GM19240 (cell line): ENCODE measurements at regions not wholly inside any gene's neighbourhood (a gene's known extent, or its start where the extent isn't known, plus 50 kb on each side); places are given as distances from the start of the nearest gene placed in this dataset.

Experiments used
- DNase-seq: peaks from one replicate; pipeline ENCODE4 v3.0.0; 2011; ENCODE audit warnings: low spot score; ENCODE audit not compliant: insufficient read length

- DNase-seq, result no peak
These were observed 365.3 kb upstream of the SMIM30 start for GRCh38 chr7:113483657-113484056.

- no peak for DNase-seq
These were observed 362.2 kb upstream of the SMIM30 start for GRCh38 chr7:113480537-113480936.

GRCh38 chr7:113464096-113464855 lies 345.9 kb upstream of the SMIM30 start:
- DNase-seq, result no peak

- DNase-seq, result no peak
These were observed 341.7 kb upstream of the SMIM30 start for GRCh38 chr7:113460067-113460466.

- DNase-seq, result no peak
These were observed 338.2 kb upstream of the SMIM30 start for GRCh38 chr7:113456533-113456932.

GRCh38 chr7:113454597-113455169 lies 336.3 kb upstream of the SMIM30 start:
- DNase-seq, result no peak

GRCh38 chr7:113452245-113452644 lies 333.9 kb upstream of the SMIM30 start:
- DNase-seq, result no peak

GRCh38 chr7:113446791-113447190 lies 328.4 kb upstream of the SMIM30 start:
- no peak for DNase-seq

GRCh38 chr7:113446391-113446790 lies 328.0 kb upstream of the SMIM30 start:
- DNase-seq, result no peak

- DNase-seq, result no peak
These were observed 325.9 kb upstream of the SMIM30 start for GRCh38 chr7:113444261-113444660.

GRCh38 chr7:113440173-113440572 lies 321.8 kb upstream of the SMIM30 start:
- no peak for DNase-seq

- DNase-seq, result no peak
These were observed 313.1 kb upstream of the SMIM30 start for GRCh38 chr7:113431406-113431805.

- no peak for DNase-seq
These were observed 305.9 kb upstream of the SMIM30 start for GRCh38 chr7:113424185-113424817.

- peak; percentile 23 for DNase-seq
These were observed 303.5 kb upstream of the SMIM30 start for GRCh38 chr7:113421696-113422330.

GRCh38 chr7:113414401-113415035 lies 296.2 kb upstream of the SMIM30 start:
- DNase-seq, result no peak

- DNase-seq, result no peak
These were observed 294.1 kb upstream of the SMIM30 start for GRCh38 chr7:113412410-113412809.

GRCh38 chr7:113410796-113411195 lies 292.4 kb upstream of the SMIM30 start:
- no peak for DNase-seq

- no peak for DNase-seq
These were observed 290.6 kb upstream of the SMIM30 start for GRCh38 chr7:113408999-113409398.

GRCh38 chr7:113405296-113406056 lies 287.1 kb upstream of the SMIM30 start:
- no peak for DNase-seq

GRCh38 chr7:113404245-113404644 lies 285.9 kb upstream of the SMIM30 start:
- no peak for DNase-seq

GRCh38 chr7:113402482-113402881 lies 284.1 kb upstream of the SMIM30 start:
- DNase-seq, result no peak
